GM23338 (cell line): ENCODE measurements at regions not wholly inside any gene's neighbourhood (a gene's known extent, or its start where the extent isn't known, plus 50 kb on each side); places are given as distances from the start of the nearest gene placed in this dataset.

Experiments used
- ATAC-seq: fragments of 200-7000 bp; cut with Tn5 transposase; 3 replicates; pipeline ENCODE4 v1.9.1; 2020
- DNase-seq: peaks from one replicate; pipeline ENCODE4 v3.0.0-alpha.2; 2015; ENCODE audit warnings: low spot score
- H2AFZ ChIP-seq: fragments of 200-600 bp; sonication (generic); 2 replicates; pipeline ENCODE4 v1.8.0; 2016; ENCODE audit warnings: antibody characterized with exemption, mild to moderate bottlenecking, moderate library complexity
- H3F3A ChIP-seq: fragments of 200-600 bp; sonication (generic); replicated peaks from 2 replicates; pipeline ENCODE4 v1.8.0; 2017; ENCODE audit warnings: antibody characterized with exemption, mixed run types, low read depth
- H3K27ac ChIP-seq: fragments of 200-600 bp; sonication (generic); 2 replicates; pipeline ENCODE4 v1.6.1; 2016; ENCODE audit warnings: low read depth
- H3K27me3 ChIP-seq: fragments of 200-600 bp; sonication (generic); 2 replicates; pipeline ENCODE4 v1.8.0; 2016; ENCODE audit warnings: mild to moderate bottlenecking, mixed run types, moderate library complexity; ENCODE audit not compliant: insufficient read depth
- H3K36me3 ChIP-seq: fragments of 200-600 bp; sonication (generic); 2 replicates; pipeline ENCODE4 v1.8.0; 2016; ENCODE audit warnings: mild to moderate bottlenecking; ENCODE audit not compliant: insufficient read depth
- H3K4me1 ChIP-seq: fragments of 200-600 bp; sonication (generic); 2 replicates; pipeline ENCODE4 v1.8.0; 2016; ENCODE audit warnings: mild to moderate bottlenecking, moderate library complexity; ENCODE audit not compliant: insufficient read depth
- H3K4me2 ChIP-seq: fragments of 200-600 bp; sonication (generic); 2 replicates; pipeline ENCODE4 v1.7.1; 2017; ENCODE audit warnings: mixed run types
- H3K4me3 ChIP-seq: fragments of 200-600 bp; sonication (generic); 2 replicates; pipeline ENCODE4 v1.6.1; 2016; ENCODE audit warnings: mixed run types
- H3K79me2 ChIP-seq: fragments of 200-600 bp; sonication (generic); replicated peaks from 2 replicates; pipeline ENCODE4 v1.8.0; 2017; ENCODE audit warnings: mild to moderate bottlenecking; ENCODE audit not compliant: insufficient read depth
- H3K9me2 ChIP-seq: fragments of 200-600 bp; sonication (generic); 2 replicates; pipeline ENCODE4 v1.8.0; 2017; ENCODE audit not compliant: insufficient read depth
- H4K20me1 ChIP-seq: fragments of 200-600 bp; sonication (generic); replicated peaks from 2 replicates; pipeline ENCODE4 v1.8.0; 2017; ENCODE audit warnings: mild to moderate bottlenecking; ENCODE audit not compliant: insufficient read depth
- H3K27ac Mint-ChIP-seq: 2 replicates; pipeline ENCODE4 v1.8.0; 2020; ENCODE audit warnings: inconsistent platforms, mild to moderate bottlenecking, moderate library complexity, mixed read lengths
- H3K27me3 Mint-ChIP-seq: 3 replicates; pipeline ENCODE4 v1.8.0; 2022; ENCODE audit warnings: low read depth, mild to moderate bottlenecking, moderate library complexity, mixed read lengths, inconsistent platforms; ENCODE audit not compliant: insufficient read depth, poor library complexity
- H3K36me3 Mint-ChIP-seq: 3 replicates; pipeline ENCODE4 v1.8.0; 2021; ENCODE audit warnings: low read depth, mild to moderate bottlenecking, inconsistent platforms, moderate library complexity, mixed read lengths
- H3K4me1 Mint-ChIP-seq: 3 replicates; pipeline ENCODE4 v1.8.0; 2020; ENCODE audit warnings: mild to moderate bottlenecking, inconsistent platforms, mixed read lengths
- H3K4me3 Mint-ChIP-seq: 3 replicates; pipeline ENCODE4 v1.8.0; 2021; ENCODE audit warnings: moderate library complexity, mild to moderate bottlenecking, inconsistent platforms, mixed read lengths
- H3K9me3 Mint-ChIP-seq: 3 replicates; pipeline ENCODE4 v1.8.0; 2020; ENCODE audit warnings: moderate library complexity, mild to moderate bottlenecking, inconsistent platforms, mixed read lengths
- CREB1 ChIP-seq: fragments of 250-450 bp; sonication (Bioruptor Pico); IDR thresholded peaks from 2 replicates; pipeline ENCODE4 v1.5.0; 2020; ENCODE audit warnings: low read depth, mild to moderate bottlenecking, moderate library complexity
- EZH2 ChIP-seq: fragments of 200-600 bp; sonication (generic); IDR thresholded peaks from one replicate; pipeline ENCODE4 v1.8.0; 2017; ENCODE audit warnings: antibody characterized with exemption, mild to moderate bottlenecking, low read depth; ENCODE audit not compliant: unreplicated experiment
- EZH2phosphoT487 ChIP-seq: fragments of 200-600 bp; sonication (generic); IDR thresholded peaks from one replicate; pipeline ENCODE4 v1.8.1; 2018; ENCODE audit warnings: antibody characterized with exemption; ENCODE audit not compliant: unreplicated experiment
- JUNB ChIP-seq: IDR thresholded peaks from one replicate; pipeline ENCODE4 v1.6.1; 2016; ENCODE audit warnings: antibody characterized with exemption; ENCODE audit not compliant: unreplicated experiment
- NANOG ChIP-seq: IDR thresholded peaks from 2 replicates; pipeline ENCODE4 v1.6.1; 2016; ENCODE audit warnings: antibody characterized with exemption, borderline replicate concordance
- POLR2AphosphoS5 ChIP-seq: IDR thresholded peaks from 2 replicates; pipeline ENCODE4 v1.6.1; 2016; ENCODE audit warnings: antibody characterized with exemption, low read depth
- STAT1 ChIP-seq: IDR thresholded peaks from one replicate; pipeline ENCODE4 v1.6.1; 2016; ENCODE audit warnings: antibody characterized with exemption; ENCODE audit not compliant: unreplicated experiment
- ZNF114 ChIP-seq: fragments of 250-450 bp; sonication (Bioruptor Pico); IDR thresholded peaks from 2 replicates; pipeline ENCODE4 v1.5.0; 2020; ENCODE audit warnings: mild to moderate bottlenecking, moderate library complexity
- ZNF331 ChIP-seq: fragments of 250-450 bp; sonication (Bioruptor Pico); IDR thresholded peaks from 2 replicates; pipeline ENCODE4 v1.5.0; 2020; ENCODE audit warnings: low read depth, mild to moderate bottlenecking, moderate library complexity
- TF ChIP-seq, protein P1 (sequence below), 2 experiments: fragments of 200-600 bp in 1 of 2; sonication (generic) in 1 of 2; conservative IDR thresholded peaks; 2 replicates each; pipeline versions ENCODE4 v1.5.1 to v1.6.1; 2016 to 2017; ENCODE audit warnings: antibody characterized with exemption in 2 of 2, low read depth in 2 of 2, mild to moderate bottlenecking in 2 of 2, moderate library complexity in 1 of 2
- TF ChIP-seq, protein P2 (sequence below): fragments of 250-450 bp; sonication (Bioruptor Pico); IDR thresholded peaks from 2 replicates; pipeline ENCODE4 v1.5.0; 2020; ENCODE audit warnings: mild to moderate bottlenecking, moderate library complexity
- TF ChIP-seq, protein P3 (sequence below): IDR thresholded peaks from 2 replicates; pipeline ENCODE4 v1.6.1; 2016; ENCODE audit warnings: antibody characterized with exemption
- TF ChIP-seq, protein P4 (sequence below): IDR thresholded peaks from one replicate; pipeline ENCODE4 v1.6.1; 2018; ENCODE audit warnings: antibody characterized with exemption; ENCODE audit not compliant: unreplicated experiment

DNA sequence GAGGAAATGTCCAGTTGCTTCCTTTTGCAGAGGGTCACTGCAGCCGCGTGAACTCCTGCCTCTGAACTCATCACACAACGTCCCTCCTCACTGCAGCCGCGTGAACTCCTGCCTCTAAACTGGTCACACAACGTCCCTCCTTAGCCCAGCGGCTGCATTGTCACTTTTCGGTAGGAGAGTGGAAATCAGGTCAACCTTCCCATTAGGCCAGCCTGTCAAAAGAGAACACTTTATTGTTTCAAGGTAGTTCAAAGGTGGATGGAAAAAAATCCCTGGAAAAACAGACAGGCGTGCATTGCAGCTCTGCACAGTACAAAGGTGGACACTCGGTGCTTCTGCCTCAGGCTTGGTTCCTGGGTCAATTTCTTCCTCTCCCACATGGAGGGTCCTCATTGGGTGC, 280.2 kb downstream of the FOXL1 start:
- Mint-ChIP-seq H3K4me3 (no peak overlapping the region), H3K27me3 (no peaks in the 10 kb centered on the region), H3K27ac (no peak overlapping the region), H3K36me3 (no peaks in the 10 kb centered on the region), H3K9me3 (no peaks in the 10 kb centered on the region; the same call in 2 of the 3 replicates), H3K4me1 (no peaks in the 10 kb centered on the region)
- H3K4me3 ChIP-seq = no peak overlapping the region
- TF ChIP-seq, protein P1, sequence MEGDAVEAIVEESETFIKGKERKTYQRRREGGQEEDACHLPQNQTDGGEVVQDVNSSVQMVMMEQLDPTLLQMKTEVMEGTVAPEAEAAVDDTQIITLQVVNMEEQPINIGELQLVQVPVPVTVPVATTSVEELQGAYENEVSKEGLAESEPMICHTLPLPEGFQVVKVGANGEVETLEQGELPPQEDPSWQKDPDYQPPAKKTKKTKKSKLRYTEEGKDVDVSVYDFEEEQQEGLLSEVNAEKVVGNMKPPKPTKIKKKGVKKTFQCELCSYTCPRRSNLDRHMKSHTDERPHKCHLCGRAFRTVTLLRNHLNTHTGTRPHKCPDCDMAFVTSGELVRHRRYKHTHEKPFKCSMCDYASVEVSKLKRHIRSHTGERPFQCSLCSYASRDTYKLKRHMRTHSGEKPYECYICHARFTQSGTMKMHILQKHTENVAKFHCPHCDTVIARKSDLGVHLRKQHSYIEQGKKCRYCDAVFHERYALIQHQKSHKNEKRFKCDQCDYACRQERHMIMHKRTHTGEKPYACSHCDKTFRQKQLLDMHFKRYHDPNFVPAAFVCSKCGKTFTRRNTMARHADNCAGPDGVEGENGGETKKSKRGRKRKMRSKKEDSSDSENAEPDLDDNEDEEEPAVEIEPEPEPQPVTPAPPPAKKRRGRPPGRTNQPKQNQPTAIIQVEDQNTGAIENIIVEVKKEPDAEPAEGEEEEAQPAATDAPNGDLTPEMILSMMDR (conservative IDR thresholded peaks at IDR 0.05; ENCODE audit: low read depth in 2 of 2) = no peak
- TF ChIP-seq, protein P2, sequence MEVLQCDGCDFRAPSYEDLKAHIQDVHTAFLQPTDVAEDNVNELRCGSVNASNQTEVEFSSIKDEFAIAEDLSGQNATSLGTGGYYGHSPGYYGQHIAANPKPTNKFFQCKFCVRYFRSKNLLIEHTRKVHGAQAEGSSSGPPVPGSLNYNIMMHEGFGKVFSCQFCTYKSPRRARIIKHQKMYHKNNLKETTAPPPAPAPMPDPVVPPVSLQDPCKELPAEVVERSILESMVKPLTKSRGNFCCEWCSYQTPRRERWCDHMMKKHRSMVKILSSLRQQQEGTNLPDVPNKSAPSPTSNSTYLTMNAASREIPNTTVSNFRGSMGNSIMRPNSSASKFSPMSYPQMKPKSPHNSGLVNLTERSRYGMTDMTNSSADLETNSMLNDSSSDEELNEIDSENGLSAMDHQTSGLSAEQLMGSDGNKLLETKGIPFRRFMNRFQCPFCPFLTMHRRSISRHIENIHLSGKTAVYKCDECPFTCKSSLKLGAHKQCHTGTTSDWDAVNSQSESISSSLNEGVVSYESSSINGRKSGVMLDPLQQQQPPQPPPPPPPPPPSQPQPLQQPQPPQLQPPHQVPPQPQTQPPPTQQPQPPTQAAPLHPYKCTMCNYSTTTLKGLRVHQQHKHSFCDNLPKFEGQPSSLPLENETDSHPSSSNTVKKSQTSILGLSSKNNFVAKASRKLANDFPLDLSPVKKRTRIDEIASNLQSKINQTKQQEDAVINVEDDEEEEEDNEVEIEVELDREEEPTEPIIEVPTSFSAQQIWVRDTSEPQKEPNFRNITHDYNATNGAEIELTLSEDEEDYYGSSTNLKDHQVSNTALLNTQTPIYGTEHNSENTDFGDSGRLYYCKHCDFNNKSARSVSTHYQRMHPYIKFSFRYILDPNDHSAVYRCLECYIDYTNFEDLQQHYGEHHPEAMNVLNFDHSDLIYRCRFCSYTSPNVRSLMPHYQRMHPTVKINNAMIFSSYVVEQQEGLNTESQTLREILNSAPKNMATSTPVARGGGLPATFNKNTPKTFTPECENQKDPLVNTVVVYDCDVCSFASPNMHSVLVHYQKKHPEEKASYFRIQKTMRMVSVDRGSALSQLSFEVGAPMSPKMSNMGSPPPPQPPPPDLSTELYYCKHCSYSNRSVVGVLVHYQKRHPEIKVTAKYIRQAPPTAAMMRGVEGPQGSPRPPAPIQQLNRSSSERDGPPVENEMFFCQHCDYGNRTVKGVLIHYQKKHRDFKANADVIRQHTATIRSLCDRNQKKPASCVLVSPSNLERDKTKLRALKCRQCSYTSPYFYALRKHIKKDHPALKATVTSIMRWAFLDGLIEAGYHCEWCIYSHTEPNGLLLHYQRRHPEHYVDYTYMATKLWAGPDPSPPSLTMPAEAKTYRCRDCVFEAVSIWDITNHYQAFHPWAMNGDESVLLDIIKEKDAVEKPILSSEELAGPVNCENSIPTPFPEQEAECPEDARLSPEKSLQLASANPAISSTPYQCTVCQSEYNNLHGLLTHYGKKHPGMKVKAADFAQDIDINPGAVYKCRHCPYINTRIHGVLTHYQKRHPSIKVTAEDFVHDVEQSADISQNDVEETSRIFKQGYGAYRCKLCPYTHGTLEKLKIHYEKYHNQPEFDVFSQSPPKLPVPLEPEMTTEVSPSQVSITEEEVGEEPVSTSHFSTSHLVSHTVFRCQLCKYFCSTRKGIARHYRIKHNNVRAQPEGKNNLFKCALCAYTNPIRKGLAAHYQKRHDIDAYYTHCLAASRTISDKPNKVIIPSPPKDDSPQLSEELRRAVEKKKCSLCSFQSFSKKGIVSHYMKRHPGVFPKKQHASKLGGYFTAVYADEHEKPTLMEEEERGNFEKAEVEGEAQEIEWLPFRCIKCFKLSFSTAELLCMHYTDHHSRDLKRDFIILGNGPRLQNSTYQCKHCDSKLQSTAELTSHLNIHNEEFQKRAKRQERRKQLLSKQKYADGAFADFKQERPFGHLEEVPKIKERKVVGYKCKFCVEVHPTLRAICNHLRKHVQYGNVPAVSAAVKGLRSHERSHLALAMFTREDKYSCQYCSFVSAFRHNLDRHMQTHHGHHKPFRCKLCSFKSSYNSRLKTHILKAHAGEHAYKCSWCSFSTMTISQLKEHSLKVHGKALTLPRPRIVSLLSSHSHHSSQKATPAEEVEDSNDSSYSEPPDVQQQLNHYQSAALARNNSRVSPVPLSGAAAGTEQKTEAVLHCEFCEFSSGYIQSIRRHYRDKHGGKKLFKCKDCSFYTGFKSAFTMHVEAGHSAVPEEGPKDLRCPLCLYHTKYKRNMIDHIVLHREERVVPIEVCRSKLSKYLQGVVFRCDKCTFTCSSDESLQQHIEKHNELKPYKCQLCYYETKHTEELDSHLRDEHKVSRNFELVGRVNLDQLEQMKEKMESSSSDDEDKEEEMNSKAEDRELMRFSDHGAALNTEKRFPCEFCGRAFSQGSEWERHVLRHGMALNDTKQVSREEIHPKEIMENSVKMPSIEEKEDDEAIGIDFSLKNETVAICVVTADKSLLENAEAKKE (CRISPR knock-in tag) = no peak
- TF ChIP-seq, protein P3, sequence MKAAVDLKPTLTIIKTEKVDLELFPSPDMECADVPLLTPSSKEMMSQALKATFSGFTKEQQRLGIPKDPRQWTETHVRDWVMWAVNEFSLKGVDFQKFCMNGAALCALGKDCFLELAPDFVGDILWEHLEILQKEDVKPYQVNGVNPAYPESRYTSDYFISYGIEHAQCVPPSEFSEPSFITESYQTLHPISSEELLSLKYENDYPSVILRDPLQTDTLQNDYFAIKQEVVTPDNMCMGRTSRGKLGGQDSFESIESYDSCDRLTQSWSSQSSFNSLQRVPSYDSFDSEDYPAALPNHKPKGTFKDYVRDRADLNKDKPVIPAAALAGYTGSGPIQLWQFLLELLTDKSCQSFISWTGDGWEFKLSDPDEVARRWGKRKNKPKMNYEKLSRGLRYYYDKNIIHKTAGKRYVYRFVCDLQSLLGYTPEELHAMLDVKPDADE = no peak
- TF ChIP-seq, protein P4, sequence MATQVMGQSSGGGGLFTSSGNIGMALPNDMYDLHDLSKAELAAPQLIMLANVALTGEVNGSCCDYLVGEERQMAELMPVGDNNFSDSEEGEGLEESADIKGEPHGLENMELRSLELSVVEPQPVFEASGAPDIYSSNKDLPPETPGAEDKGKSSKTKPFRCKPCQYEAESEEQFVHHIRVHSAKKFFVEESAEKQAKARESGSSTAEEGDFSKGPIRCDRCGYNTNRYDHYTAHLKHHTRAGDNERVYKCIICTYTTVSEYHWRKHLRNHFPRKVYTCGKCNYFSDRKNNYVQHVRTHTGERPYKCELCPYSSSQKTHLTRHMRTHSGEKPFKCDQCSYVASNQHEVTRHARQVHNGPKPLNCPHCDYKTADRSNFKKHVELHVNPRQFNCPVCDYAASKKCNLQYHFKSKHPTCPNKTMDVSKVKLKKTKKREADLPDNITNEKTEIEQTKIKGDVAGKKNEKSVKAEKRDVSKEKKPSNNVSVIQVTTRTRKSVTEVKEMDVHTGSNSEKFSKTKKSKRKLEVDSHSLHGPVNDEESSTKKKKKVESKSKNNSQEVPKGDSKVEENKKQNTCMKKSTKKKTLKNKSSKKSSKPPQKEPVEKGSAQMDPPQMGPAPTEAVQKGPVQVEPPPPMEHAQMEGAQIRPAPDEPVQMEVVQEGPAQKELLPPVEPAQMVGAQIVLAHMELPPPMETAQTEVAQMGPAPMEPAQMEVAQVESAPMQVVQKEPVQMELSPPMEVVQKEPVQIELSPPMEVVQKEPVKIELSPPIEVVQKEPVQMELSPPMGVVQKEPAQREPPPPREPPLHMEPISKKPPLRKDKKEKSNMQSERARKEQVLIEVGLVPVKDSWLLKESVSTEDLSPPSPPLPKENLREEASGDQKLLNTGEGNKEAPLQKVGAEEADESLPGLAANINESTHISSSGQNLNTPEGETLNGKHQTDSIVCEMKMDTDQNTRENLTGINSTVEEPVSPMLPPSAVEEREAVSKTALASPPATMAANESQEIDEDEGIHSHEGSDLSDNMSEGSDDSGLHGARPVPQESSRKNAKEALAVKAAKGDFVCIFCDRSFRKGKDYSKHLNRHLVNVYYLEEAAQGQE = no peak
- TF ChIP-seq EZH2phosphoT487 (no peak), CREB1 (CRISPR knock-in tag) (no peak), NANOG (no peak), ZNF331 (CRISPR knock-in tag) (no peak), EZH2 (no peak), STAT1 (no peak), POLR2AphosphoS5 (no peak), ZNF114 (CRISPR knock-in tag) (no peak), JUNB (no peak)
- no peaks in the 10 kb centered on the region for H3K4me1 ChIP-seq
- H3K4me2 ChIP-seq = no peak overlapping the region
- H2AFZ ChIP-seq = no peak overlapping the region
- H3K9me2 ChIP-seq = peaks cover 13% of the 10 kb centered on the region
- no peaks in the 10 kb centered on the region for H4K20me1 ChIP-seq
- H3F3A ChIP-seq = no peaks in the 10 kb centered on the region
- no peaks in the 10 kb centered on the region for H3K36me3 ChIP-seq
- H3K79me2 ChIP-seq = no peaks in the 10 kb centered on the region
- no peaks in the 10 kb centered on the region for H3K27me3 ChIP-seq
- ATAC-seq (no peak), DNase-seq (no peak)
- no peak overlapping the region for H3K27ac ChIP-seq
